ENCODE measurements at regions not wholly inside any gene's neighbourhood (a gene's known extent, or its start where the extent isn't known, plus 50 kb on each side); places are given as distances from the start of the nearest gene placed in this dataset.

DNA sequence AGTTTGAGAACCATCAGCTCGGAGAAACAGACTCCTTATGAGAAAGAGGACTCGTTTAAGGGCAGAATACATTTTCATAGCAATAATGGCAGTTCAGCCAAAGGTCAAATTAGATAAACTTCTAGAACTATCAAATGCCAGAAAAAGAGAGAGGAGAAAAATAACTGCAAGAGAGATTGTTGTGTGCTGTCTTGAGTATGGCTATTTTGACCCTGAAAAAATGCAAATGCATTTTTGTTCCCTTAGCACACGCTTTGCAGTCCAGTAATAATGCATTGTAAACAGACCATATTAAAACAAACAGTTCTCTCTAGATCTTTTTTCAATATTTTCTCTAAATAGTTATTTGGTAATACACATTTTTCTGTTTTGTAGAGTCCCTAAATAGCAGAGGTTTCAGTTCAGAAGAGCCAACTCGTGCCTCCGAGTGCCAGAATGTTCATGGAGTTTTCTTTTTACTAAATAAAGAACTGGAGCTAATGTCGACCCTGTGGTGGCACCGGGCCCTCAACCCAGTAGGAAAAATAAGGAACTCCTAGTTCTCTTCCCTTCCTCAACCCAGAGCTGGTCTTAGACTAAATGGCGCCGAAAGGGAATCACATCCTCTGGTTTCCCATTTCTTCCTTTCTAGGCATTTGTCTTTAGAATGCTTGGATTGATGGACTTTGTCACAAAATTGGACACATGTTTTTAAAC lies 298.0 kb downstream of the MAP2K4 start:
- ChIA-PET CTCF (no interaction called here), POLR2A (no interaction called here)
- Histone ChIP-seq H3K4me3 (ENCODE audit: low read depth, low read length) (no peak overlapping the region), H3K27me3 (ENCODE audit: control insufficient read depth, insufficient read depth, low read length) (no peaks in the 10 kb centered on the region), H3K36me3 (ENCODE audit: control insufficient read depth, insufficient read depth, low read length) (no peaks in the 10 kb centered on the region)
- no peak for TF ChIP-seq CTCF (IDR thresholded peaks at IDR 0.05; ENCODE audit: insufficient read depth, low read depth, low read length)
- no peak for DNase-seq (ENCODE audit: low read depth)

- POLR2A ChIA-PET = no interaction called here
- DNase-seq (ENCODE audit: low read depth) = peak; percentile 7
- Histone ChIP-seq H3K27me3 (ENCODE audit: control insufficient read depth, insufficient read depth, low read length) (no peaks in the 10 kb centered on the region), H3K4me3 (ENCODE audit: low read depth, low read length) (no peak overlapping the region), H3K36me3 (ENCODE audit: control insufficient read depth, insufficient read depth, low read length) (no peaks in the 10 kb centered on the region)
- no peak for TF ChIP-seq CTCF (IDR thresholded peaks at IDR 0.05; ENCODE audit: insufficient read depth, low read depth, low read length)
- CTCF ChIA-PET = no interaction called here
Measured at GRCh38 chr17:12320286-12320685, 299.6 kb downstream of the MAP2K4 start.

GRCh38 chr17:12328204-12328603 lies 307.5 kb downstream of the MAP2K4 start:
- H3K27me3 ChIP-seq (ENCODE audit: control insufficient read depth, insufficient read depth, low read length) = no peaks in the 10 kb centered on the region
- no peaks in the 10 kb centered on the region for H3K36me3 ChIP-seq (ENCODE audit: control insufficient read depth, insufficient read depth, low read length)
- TF ChIP-seq CTCF (IDR thresholded peaks at IDR 0.05; ENCODE audit: insufficient read depth, low read depth, low read length) = no peak
- DNase-seq (ENCODE audit: low read depth) = no peak
- ChIA-PET POLR2A (no interaction called here), CTCF (interaction anchor here (0.6 kb wide), 1 partner anchor 14 kb away, joined by 3 read pairs; no protein-coding TSS in a partner anchor)
- no peak overlapping the region for H3K4me3 ChIP-seq (ENCODE audit: low read depth, low read length)

DNA sequence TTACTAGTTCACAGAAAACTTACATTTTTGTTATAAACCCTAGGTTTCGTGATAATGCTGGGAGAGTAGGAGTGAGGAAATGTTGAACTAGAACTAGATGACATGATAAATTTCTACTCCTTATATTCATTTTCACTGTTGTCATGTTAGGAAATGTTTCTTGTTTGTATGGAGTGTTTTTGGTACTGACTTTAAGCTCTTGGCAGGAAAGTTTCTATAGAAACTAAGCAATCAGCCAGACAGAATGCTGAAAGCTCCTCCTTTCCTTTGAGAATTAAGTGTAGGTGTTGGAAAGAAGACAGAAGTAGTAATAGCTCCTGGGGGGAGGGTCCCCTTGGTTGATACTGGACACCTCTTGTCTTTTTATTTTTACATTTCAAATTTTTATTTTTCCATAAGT lies 309.8 kb downstream of the MAP2K4 start:
- no peak for TF ChIP-seq CTCF (IDR thresholded peaks at IDR 0.05; ENCODE audit: insufficient read depth, low read depth, low read length)
- Histone ChIP-seq H3K36me3 (ENCODE audit: control insufficient read depth, insufficient read depth, low read length) (no peaks in the 10 kb centered on the region), H3K4me3 (ENCODE audit: low read depth, low read length) (no peak overlapping the region), H3K27me3 (ENCODE audit: control insufficient read depth, insufficient read depth, low read length) (no peaks in the 10 kb centered on the region)
- CTCF ChIA-PET = no interaction called here
- no peak for DNase-seq (ENCODE audit: low read depth)
- POLR2A ChIA-PET = no interaction called here

DNA sequence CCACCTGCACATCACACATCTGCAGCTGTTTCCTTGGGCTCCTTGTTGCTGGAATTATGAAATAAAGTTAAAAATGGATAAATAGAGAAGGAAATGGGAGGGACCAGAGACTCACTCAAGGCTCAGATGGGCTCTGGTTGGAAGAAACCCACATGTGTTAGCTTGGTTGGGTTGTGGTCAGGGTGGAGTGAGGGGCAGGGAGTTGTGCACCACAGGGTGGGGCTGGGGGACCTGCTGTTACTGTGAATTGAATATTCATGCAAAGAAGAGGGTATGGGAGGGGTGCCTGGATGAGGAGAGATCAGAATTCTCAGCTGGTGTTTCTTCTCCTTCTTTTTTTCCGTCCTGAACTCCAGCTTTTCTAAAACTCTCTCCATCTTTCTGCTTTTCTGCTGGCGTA lies 320.7 kb downstream of the MAP2K4 start:
- Histone ChIP-seq H3K27me3 (ENCODE audit: control insufficient read depth, insufficient read depth, low read length) (no peaks in the 10 kb centered on the region), H3K4me3 (ENCODE audit: low read depth, low read length) (no peak overlapping the region), H3K36me3 (ENCODE audit: control insufficient read depth, insufficient read depth, low read length) (no peaks in the 10 kb centered on the region)
- no peak for DNase-seq (ENCODE audit: low read depth)
- CTCF ChIA-PET = interaction anchor here (1.1 kb wide), 1 partner anchor 28 kb away, joined by 3 read pairs; no protein-coding TSS in a partner anchor
- TF ChIP-seq CTCF (IDR thresholded peaks at IDR 0.05; ENCODE audit: insufficient read depth, low read depth, low read length) = no peak
- POLR2A ChIA-PET = no interaction called here

Data from BJ (cell line).